SKM-1 treated with dmso at 0.1 percent for 144 hours (cell line): ENCODE measurements at regions not wholly inside any gene's neighbourhood (a gene's known extent, or its start where the extent isn't known, plus 50 kb on each side); places are given as distances from the start of the nearest gene placed in this dataset.

Experiments
- DNase-seq: peaks from one replicate; lab custom pipeline; 2025; ENCODE audit not compliant: unreplicated experiment; lab: John Stamatoyannopoulos, UW

DNA sequence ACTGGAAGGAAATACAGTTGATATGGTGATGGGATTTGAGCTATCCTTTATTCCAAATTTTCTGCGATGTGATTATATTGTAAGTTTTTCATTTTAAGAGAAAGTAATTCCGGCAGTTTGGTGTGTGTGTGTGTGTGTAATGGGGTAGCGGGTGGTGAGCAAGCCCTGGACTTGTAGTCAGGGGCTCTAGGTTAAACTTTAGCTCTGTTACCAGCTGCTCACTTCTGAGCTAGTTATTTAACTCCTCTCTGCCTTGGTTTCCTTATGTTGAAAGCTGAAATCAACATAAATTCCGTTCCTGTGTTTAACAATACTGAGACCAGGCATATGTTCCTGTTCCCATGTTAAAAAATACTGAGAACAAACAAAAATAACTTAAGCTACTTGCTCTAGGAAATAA, 174.1 kb upstream of the CASK start:
- no peak for DNase-seq

GRCh38 chrX:42096265-42096920, 173.0 kb upstream of the CASK start:
- DNase-seq: no peak

- peak; percentile 23 for DNase-seq
Measured at GRCh38 chrX:42094218-42094617, 170.9 kb upstream of the CASK start.

DNA sequence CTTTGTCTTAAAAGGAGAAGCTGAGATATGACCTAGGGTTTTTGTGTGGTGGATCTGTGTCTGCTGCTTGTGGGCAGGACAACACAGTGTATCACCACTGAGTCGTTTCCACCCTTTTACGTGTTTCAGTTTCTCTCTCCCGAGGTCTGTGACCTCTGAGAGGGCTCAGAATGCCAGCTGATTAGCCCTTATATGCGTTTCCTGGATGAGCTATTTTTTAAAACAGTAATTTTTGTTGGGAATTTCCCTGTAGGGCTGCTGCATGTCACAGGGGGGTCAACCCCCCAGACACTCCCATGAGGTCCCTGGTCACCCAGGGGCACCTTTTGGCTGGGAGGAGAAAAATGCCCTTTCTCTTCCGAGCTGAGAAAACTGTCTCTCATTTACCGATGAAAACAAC, 170.4 kb upstream of the CASK start:
- no peak for DNase-seq

DNA sequence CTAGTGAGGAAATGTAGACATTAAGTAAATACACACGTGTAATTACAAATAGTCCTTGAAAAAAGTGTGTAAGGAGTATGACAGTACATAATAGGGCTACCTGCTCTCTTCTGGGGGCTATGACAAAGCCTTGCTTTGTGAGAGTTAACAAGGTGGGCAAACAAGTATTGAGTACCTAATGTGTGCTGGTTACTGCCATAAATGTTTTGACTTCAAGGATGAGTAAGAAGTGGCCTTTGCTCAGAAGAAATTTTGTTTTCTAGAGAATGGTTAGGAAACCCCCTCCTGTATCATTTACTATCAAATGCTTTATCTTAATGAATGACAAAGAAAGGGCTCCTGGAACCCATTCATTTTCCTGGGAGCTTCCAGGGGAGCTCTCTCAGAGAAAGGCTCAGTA, 167.0 kb upstream of the CASK start:
- DNase-seq: no peak

GRCh38 chrX:42089031-42089430, 165.7 kb upstream of the CASK start:
- no peak for DNase-seq

DNA sequence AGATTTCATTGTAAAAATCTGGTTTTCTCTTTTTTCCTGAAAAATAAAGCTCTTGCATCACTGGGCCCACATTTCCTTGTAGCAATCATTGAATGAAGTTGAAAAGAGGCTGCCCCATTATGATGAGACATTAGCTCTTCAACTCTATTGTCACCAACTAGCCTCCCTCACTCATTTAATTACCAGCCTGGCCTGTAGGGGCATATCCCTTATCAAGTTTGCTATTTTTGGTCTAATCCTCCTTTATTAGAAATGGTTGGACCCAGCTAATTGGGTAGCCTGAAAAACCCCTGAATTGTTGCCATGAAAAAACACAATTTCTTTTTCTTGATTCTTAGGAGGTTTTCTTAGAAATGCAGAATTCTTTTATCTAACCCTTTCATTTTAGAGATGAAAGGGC, 164.6 kb upstream of the CASK start:
- DNase-seq: no peak

DNA sequence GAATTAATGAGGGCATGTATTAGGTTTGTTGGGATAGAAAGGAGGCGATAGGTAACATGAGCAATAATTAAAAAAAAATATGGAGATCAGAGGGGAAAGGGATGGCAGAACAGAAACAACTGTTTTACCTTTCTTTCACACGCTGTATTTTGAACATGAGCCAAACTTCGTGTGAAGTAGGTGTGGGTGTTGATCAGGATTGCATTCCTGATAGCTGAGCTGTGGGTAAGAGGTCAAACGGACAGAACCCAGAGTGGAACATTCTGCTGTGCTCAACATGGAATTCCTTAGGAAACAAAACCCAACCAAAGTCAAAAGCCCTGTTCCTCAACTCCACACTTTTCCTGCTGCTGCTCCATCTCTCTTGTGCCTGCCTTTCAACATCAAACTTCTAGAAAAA, 162.5 kb upstream of the CASK start:
- DNase-seq: no peak

GRCh38 chrX:42079968-42080367, 156.6 kb upstream of the CASK start:
- DNase-seq: no peak

GRCh38 chrX:42077675-42078074, 154.3 kb upstream of the CASK start:
- no peak for DNase-seq

DNA sequence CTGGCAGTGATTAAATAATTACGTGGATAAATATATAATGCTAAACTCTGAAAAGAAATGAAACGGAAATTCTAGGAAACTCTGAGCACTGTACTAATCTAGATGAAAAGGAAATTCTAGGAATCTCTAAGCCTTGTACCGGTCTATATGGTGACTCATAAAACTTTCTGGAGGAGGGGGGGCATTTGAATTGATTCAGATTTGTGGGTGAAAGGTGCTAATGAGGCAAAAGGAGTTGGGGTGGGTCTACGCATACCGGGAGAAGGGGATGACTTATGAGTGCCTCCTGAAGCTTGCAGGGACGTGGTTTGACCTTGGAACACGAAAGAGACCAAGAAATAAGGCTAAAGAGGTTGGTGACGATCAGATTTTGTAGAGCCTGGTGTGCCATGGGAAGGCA, 151.7 kb upstream of the CASK start:
- DNase-seq: no peak

DNA sequence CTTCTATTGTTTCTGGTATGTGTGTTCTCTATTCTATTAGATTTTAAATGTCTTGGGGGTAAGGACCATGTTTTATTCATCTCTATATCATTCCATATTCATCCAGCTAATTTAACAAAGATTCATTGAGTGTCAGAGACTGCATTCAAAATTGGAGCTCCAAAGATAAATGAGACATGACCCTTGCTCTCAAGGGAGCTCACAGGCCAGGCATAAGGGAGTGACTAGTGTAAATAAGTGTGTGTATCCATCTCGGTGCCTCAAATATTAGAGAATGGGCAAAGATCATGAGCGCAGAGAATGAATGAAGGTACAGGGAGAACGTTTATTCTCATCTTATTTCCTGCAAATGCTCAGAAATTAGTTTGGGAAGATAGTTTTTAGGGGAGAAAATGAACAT, 150.1 kb upstream of the CASK start:
- no peak for DNase-seq

DNA sequence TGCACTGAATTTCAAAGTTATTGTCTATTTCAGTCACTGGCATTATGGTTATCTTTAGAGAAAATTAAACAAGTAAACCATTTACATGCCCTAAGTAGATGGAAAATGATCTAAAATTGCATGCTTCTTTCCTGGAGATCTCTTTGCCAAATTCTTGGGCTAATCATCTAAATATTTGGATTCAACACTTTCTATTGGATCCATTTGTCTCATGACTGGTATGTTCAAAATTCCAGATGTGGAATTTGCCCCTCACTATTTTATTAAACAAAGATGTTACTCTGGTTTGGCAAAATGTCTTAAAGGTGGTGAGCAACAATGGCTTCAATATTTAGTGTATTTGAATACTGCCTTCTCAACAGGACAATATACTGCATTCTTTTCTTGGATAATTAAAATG, 147.5 kb upstream of the CASK start:
- no peak for DNase-seq

DNA sequence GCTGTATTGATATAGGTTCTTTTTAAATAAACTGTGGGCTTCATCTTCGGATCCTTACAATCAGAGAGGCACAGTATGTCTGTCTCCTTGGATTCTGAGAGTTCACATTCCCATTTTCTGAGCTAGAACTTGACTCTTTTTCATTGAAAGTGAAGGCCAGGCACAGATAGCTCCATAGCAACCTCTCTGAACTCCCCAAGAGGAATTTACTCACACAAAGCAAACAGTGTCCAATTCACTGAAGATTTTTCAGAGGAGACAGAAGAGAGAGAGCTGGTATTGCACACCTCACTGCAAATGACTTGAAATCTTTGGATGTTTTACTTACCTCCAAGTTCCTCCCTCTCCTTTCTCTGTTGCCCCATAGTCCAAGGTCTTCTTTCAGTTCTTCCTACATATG, 130.9 kb upstream of the CASK start:
- DNase-seq: no peak

DNA sequence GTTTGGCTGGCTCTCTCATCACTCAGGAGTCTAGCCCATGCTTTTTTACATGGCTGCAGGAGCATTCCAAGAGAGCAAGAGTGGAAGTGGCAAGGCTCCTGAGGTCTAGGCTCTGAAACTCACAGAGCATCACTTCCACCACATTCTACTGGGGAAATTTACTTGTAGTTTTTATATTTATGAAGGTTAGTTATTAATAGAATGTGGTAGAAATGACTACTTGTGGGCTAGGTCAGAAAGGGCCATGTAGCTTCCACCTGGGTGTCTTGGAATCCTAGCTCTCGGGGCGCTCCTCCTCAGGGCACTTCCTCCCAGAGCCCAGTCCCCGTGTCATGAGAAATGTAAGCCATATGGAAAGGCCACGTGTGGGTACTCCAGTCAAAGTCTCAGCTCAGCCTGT, 127.0 kb upstream of the CASK start:
- DNase-seq: no peak

- no peak for DNase-seq
Measured at GRCh38 chrX:42047886-42048285, 124.5 kb upstream of the CASK start.

DNA sequence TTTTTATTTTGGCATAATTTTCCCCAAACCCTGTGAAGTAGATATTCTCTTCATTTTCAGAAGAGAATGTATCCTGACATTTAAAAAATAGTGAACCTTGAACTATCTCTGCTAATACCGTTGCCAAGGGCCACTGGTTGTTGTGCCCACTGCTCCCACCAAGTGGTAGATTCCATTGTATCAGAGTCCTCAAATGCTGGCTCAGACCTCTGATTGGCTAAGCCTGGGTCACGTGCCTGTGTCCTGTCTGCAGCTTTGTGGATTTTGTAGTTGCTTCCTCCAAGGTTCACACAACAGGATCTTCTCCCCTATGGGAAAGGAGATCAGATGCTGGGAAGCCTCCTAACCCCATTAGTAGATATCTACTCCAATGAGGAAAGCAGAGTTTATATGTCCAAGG, 104.8 kb upstream of the CASK start:
- DNase-seq: no peak

DNA sequence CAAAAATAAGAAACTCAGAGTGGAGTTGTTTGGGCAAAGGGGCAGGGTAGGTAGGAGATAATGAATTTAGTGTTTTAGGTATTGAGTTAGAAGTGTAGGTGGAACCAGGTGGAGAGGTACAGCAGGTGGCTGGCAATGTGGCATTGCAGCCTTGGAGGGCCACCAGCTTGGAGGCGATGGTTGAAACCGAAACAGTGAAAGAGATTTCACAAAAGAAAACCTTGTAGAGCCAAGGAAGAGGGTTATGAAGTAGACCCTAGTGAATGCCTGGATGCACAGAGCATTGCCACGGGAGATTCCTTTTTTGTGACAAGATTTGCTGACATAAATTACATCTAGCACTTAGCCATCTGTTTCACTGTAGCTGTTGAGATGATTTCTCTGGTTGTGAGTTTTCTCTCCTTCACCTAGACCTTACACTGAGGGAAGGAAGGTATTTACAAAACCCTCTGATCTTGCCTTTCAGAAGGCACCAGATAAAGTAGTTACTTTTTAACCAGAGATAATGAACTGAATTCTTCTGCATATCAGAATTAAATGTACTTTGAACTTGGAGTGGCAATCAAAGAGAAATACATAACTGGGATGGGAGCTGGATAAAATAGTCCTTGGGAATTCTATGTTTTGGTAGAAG, 104.1 kb upstream of the CASK start:
- no peak for DNase-seq

- DNase-seq: no peak
Measured at GRCh38 chrX:42025861-42026260, 102.5 kb upstream of the CASK start.

GRCh38 chrX:42023122-42023521, 99.8 kb upstream of the CASK start:
- DNase-seq: no peak

DNA sequence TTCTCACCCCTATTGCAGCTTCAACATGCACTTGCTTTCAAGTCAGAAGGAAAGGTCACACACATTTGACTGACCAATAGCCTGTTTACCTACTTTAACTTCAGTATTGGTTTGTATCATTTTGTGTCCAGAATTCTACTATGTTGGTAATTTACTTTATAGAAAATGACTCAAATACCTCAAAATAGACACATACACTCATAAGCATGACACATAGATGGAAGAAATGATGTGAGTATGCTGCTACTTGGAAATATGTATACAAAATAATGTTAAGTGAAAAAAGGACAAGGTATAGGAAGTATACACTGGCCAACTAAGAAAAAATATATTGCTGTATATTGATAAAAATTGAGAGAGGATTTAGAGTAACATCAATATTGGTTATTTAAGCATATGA, 98.8 kb upstream of the CASK start:
- no peak for DNase-seq

DNA sequence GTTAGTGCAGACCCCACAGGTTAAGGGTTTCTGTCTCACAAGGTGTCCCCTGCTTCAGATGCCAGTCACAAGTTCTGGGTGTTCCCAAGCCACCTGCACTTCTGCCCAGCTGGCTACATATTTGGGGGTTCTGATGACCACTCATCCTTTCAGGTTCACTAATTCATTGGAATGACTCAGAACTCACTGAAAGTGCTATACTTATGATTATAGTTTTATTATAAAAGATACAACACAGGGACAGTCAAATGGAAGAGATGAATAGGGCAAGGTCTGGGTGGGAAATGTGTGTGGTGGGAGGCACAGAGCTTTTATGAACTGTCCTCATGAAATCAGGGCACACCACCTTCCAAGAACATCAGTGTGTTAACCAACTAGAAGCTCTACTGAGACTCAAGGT, 97.7 kb upstream of the CASK start:
- DNase-seq: no peak

DNA sequence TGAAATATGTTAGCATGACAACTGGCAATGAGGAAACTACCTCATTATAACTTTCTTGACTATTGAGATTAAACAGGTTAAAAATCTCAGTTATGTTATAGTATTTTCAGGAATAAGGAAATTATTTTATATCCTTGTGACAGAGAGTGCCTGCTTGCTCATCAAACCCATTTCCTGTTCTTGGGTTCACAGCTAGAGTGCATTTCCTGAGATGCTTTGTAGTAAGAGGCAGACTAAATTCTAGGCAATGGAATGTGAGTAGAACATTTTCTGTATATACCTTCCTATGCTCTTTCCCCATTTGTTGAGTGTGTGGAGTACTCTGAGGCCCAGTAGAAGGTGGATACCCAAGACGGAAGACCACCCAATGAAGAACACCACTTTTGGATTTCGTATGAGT, 96.9 kb upstream of the CASK start:
- DNase-seq: no peak
